K562 (cell line): ENCODE measurements at regions not wholly inside any gene's neighbourhood (a gene's known extent, or its start where the extent isn't known, plus 50 kb on each side); places are given as distances from the start of the nearest gene placed in this dataset.

Source experiments
- ATAC-seq: fragments of 200-7000 bp; cut with Tn5 transposase; 3 replicates; pipeline ENCODE4 v1.9.1; 2020; ENCODE audit warnings: moderate library complexity
- BruUV-seq: library from RNA; stranded (reverse); fragments of 400-500 nt; replicated peaks from 2 replicates; lab custom pipeline; 2021; lab: Mats Ljungman, UMichigan
- CTCF ChIA-PET: fragments of 300-600 bp; formaldehyde crosslinking; extraction: SDS; loops from one replicate; lab custom pipeline; 2021; ENCODE audit warnings: low intra/inter-chr PET ratio; lab: Yijun Ruan, JAX
- POLR2A ChIA-PET: fragments of 300-600, 350-650 bp; sonication (Branson Sonifier 250); formaldehyde crosslinking; extraction: SDS; loops from one replicate; lab custom pipeline; 2021; ENCODE audit warnings: antibody characterized with exemption, inconsistent platforms; lab: Yijun Ruan, JAX
- DNase-seq, 4 experiments: peaks; one replicate each; pipeline versions ENCODE4 v3.0.0 to v3.0.0-alpha.2; 2011 to 2018; ENCODE audit warnings: low spot score in 3 of 4, mixed read lengths in 3 of 4; ENCODE audit errors: extremely low read depth in 1 of 4
- FAIRE-seq: peaks from 2 replicates; lab custom pipeline; 2011; peaks lifted over from hg19 to GRCh38; lab: Jason Lieb, UNC
- H2AFZ ChIP-seq: 2 replicates; pipeline ENCODE4 v1.6.0; 2011; ENCODE audit warnings: low read depth, low read length, control low read depth, inconsistent platforms
- H3K27ac ChIP-seq: fragments of 200-600 bp; 3 replicates; pipeline ENCODE4 v1.8.0; 2011; ENCODE audit warnings: low read depth, mild to moderate bottlenecking, control low read depth, inconsistent platforms, low read length, moderate library complexity, mixed read lengths; ENCODE audit errors: extremely low read depth
- H3K27me3 ChIP-seq, 2 experiments: fragments of 300-600 bp in 1 of 2; 2 replicates in 1 of 2; 3 replicates in 1 of 2; pipeline versions ENCODE4 v1.6.0 to v1.8.0; 2011; ENCODE audit warnings: inconsistent platforms in 2 of 2, low read length in 2 of 2, mild to moderate bottlenecking in 1 of 2, mixed read lengths in 1 of 2, moderate library complexity in 1 of 2; ENCODE audit not compliant: control insufficient read depth in 2 of 2, insufficient read depth in 2 of 2
- H3K36me3 ChIP-seq: fragments of 300-600 bp; 3 replicates; pipeline ENCODE4 v1.8.0; 2011; ENCODE audit warnings: mild to moderate bottlenecking, low read length, inconsistent platforms; ENCODE audit not compliant: control insufficient read depth, insufficient read depth
- H3K4me1 ChIP-seq, 2 experiments: fragments of 200-600 bp in 1 of 2; replicated peaks in 1 of 2; 2 replicates in 1 of 2; 3 replicates in 1 of 2; pipeline versions ENCODE4 v1.5.1 to v1.8.0; 2011; ENCODE audit warnings: inconsistent platforms in 2 of 2, low read length in 2 of 2, mild to moderate bottlenecking in 1 of 2, mixed read lengths in 1 of 2, moderate library complexity in 1 of 2; ENCODE audit not compliant: control insufficient read depth in 2 of 2, insufficient read depth in 2 of 2
- H3K4me2 ChIP-seq: 2 replicates; pipeline ENCODE4 v1.6.1; 2011; ENCODE audit warnings: low read length, control low read depth, inconsistent platforms, mixed read lengths; ENCODE audit not compliant: insufficient read depth
- H3K4me3 ChIP-seq: fragments of 200-600 bp; sonication (generic), shearing (Covaris generic); 2 replicates; pipeline ENCODE4 v1.5.1; 2016; ENCODE audit warnings: control low read depth, inconsistent platforms
- H3K79me2 ChIP-seq: fragments of 200-600 bp; 3 replicates; pipeline ENCODE4 v1.8.0; 2011; ENCODE audit warnings: low read length, inconsistent platforms; ENCODE audit not compliant: control insufficient read depth, insufficient read depth
- H3K9ac ChIP-seq, 2 experiments: 2 replicates each; pipeline versions ENCODE4 v1.6.0 to v1.6.1; 2011; ENCODE audit warnings: low read depth in 2 of 2, low read length in 2 of 2, control low read depth in 1 of 2, inconsistent platforms in 1 of 2, mild to moderate bottlenecking in 1 of 2, mixed read lengths in 1 of 2; ENCODE audit not compliant: insufficient read depth in 1 of 2
- H3K9me1 ChIP-seq: one replicate; pipeline ENCODE4 v1.6.0; 2011; ENCODE audit warnings: inconsistent platforms, mild to moderate bottlenecking, low read length, moderate library complexity; ENCODE audit not compliant: control insufficient read depth, insufficient read depth
- H3K9me3 ChIP-seq: replicated peaks from 2 replicates; pipeline ENCODE4 v1.5.1; 2011; ENCODE audit warnings: low read depth, low read length, inconsistent platforms; ENCODE audit not compliant: control insufficient read depth, insufficient read depth
- H4K20me1 ChIP-seq: replicated peaks from 2 replicates; pipeline ENCODE4 v1.6.1; 2011; ENCODE audit warnings: low read length, inconsistent platforms, mixed read lengths; ENCODE audit not compliant: control insufficient read depth, insufficient read depth
- BACH1 ChIP-seq: fragments of 200-800 bp; sonication (Bioruptor generic); IDR thresholded peaks from 2 replicates; pipeline ENCODE4 v1.6.1; 2016; ENCODE audit warnings: missing genetic modification characterization, missing compliant biosample characterization
- DIDO1 ChIP-seq: fragments of 450-650 bp; IDR thresholded peaks from 2 replicates; pipeline ENCODE4 v1.6.1; 2016; ENCODE audit warnings: low read depth, missing biosample characterization, missing genetic modification characterization
- HIVEP1 ChIP-seq: fragments of 250-450 bp; sonication (Bioruptor Pico); IDR thresholded peaks from 2 replicates; pipeline ENCODE4 v1.4.0; 2020; ENCODE audit warnings: mild to moderate bottlenecking
- LARP7 ChIP-seq: fragments of 450-650 bp; IDR thresholded peaks from 2 replicates; pipeline ENCODE4 v1.6.1; 2016
- RBM25 ChIP-seq: fragments of 200-400 bp; formaldehyde crosslinking; IDR thresholded peaks from 2 replicates; pipeline ENCODE4 v1.6.1; 2018; ENCODE audit warnings: low read length, low read depth, moderate library complexity; ENCODE audit not compliant: severe bottlenecking
- SMARCA5 ChIP-seq: fragments of 450-650 bp; IDR thresholded peaks from 2 replicates; pipeline ENCODE4 v1.6.1; 2016
- WHSC1 ChIP-seq: IDR thresholded peaks from one replicate; pipeline ENCODE4 v1.6.1; 2012; ENCODE audit warnings: low read length, control low read depth, inconsistent platforms
- ZFP36 ChIP-seq: fragments of 150-350 bp; IDR thresholded peaks from 2 replicates; pipeline ENCODE4 v1.6.1; 2018; ENCODE audit warnings: low read length, low read depth; ENCODE audit not compliant: partially characterized antibody
- WGBS: fragments of 100-300 bp; shearing (Covaris generic); methylation state at CpG from one replicate; pipeline ENCODE4 v1.1.6; 2016; ENCODE audit warnings: low coverage, mixed read lengths; ENCODE audit not compliant: insufficient coverage; ENCODE audit errors: missing lambda C conversion rate; 5-methylcytosine and 5-hydroxymethylcytosine counted together
- in situ Hi-C: fragments of 300-500 bp; cut with MboI; formaldehyde crosslinking; loops from 4 replicates; pipeline ENCODE4 v1.15.0; 2018; ENCODE audit warnings: inconsistent platforms, mixed read lengths
- intact Hi-C: fragments of 100-400 bp; cut with micrococcal nuclease; formaldehyde crosslinking; loops from 2 replicates; pipeline ENCODE4 v1.14.2; 2022
- TF ChIP-seq, protein P1 (sequence below): fragments of 450-650 bp; IDR thresholded peaks from 2 replicates; pipeline ENCODE4 v1.6.1; 2016; ENCODE audit warnings: borderline replicate concordance
- TF ChIP-seq, protein P2 (sequence below): sonication (generic); formaldehyde crosslinking; IDR thresholded peaks from 2 replicates; pipeline ENCODE4 v1.8.1; 2023; ENCODE audit warnings: mild to moderate bottlenecking, missing genetic modification reagents
- TF ChIP-seq, protein P3 (sequence below): IDR thresholded peaks from 2 replicates; pipeline ENCODE4 v1.6.1; 2011; ENCODE audit warnings: borderline replicate concordance, low read depth, mild to moderate bottlenecking, moderate library complexity, low read length; ENCODE audit not compliant: insufficient read depth, poor library complexity, severe bottlenecking

DNA sequence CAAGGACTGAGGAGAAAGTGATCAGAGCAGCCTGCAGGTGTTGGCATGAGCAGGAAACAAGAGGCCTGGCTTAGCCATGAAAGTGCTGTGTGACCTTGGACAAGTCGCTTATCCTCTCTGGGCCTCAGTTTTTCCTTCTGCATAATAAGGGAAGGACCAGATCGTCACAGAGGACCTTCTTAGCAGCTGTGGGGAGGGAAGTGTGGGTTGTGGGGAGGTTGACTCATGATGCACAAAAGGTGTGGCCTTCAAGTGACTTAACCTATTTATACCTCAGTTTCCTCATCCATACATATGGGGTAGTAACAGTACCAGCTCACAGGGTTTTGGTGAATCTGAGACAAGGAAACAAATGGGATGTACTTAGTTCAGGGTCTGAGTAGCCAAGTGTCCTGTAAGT is 658.8 kb downstream of the MATN1 start:
- intact Hi-C loops (no loop called here), in situ Hi-C loops (no loop called here)
- no peaks in the 10 kb centered on the region for H3K36me3 ChIP-seq
- CTCF ChIA-PET, result no interaction called here
- H4K20me1 ChIP-seq, result peaks cover 9% of the 10 kb centered on the region; the same call in 1 of the 2 replicates
- H3K27ac ChIP-seq, result no peak overlapping the region
- H3K27me3 ChIP-seq, result peaks cover 0 to 7% of the 10 kb centered on the region in 2 experiments; a peak in 2 of 5 replicates
- BruUV-seq, result no TSS peak
- POLR2A ChIA-PET, result interaction anchor here (0.7 kb wide), 1 partner anchor 8 kb away, joined by 4 read pairs; no protein-coding TSS in a partner anchor
- FAIRE-seq, result no peak
- no peaks in the 10 kb centered on the region for H3K9me3 ChIP-seq
- H3K4me1 ChIP-seq, result no peaks in the 10 kb centered on the region
- 0% methylated on average over 2 of the region's 2 CpGs for WGBS
- no peak overlapping the region for H2AFZ ChIP-seq
- no peaks in the 10 kb centered on the region for H3K79me2 ChIP-seq
- no peak overlapping the region for H3K4me2 ChIP-seq
- TF ChIP-seq, protein P1, sequence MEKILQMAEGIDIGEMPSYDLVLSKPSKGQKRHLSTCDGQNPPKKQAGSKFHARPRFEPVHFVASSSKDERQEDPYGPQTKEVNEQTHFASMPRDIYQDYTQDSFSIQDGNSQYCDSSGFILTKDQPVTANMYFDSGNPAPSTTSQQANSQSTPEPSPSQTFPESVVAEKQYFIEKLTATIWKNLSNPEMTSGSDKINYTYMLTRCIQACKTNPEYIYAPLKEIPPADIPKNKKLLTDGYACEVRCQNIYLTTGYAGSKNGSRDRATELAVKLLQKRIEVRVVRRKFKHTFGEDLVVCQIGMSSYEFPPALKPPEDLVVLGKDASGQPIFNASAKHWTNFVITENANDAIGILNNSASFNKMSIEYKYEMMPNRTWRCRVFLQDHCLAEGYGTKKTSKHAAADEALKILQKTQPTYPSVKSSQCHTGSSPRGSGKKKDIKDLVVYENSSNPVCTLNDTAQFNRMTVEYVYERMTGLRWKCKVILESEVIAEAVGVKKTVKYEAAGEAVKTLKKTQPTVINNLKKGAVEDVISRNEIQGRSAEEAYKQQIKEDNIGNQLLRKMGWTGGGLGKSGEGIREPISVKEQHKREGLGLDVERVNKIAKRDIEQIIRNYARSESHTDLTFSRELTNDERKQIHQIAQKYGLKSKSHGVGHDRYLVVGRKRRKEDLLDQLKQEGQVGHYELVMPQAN, result no peak
- TF ChIP-seq LARP7 (no peak), RBM25 (peak; percentile 29), SMARCA5 (no peak), BACH1 (tag) (no peak), HIVEP1 (CRISPR knock-in tag) (no peak), DIDO1 (tag) (no peak), ZFP36 (peak; percentile 46), WHSC1 (no peak)
- TF ChIP-seq, protein P2, sequence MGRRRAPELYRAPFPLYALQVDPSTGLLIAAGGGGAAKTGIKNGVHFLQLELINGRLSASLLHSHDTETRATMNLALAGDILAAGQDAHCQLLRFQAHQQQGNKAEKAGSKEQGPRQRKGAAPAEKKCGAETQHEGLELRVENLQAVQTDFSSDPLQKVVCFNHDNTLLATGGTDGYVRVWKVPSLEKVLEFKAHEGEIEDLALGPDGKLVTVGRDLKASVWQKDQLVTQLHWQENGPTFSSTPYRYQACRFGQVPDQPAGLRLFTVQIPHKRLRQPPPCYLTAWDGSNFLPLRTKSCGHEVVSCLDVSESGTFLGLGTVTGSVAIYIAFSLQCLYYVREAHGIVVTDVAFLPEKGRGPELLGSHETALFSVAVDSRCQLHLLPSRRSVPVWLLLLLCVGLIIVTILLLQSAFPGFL (CRISPR knock-in tag), result no peak
- TF ChIP-seq, protein P3, sequence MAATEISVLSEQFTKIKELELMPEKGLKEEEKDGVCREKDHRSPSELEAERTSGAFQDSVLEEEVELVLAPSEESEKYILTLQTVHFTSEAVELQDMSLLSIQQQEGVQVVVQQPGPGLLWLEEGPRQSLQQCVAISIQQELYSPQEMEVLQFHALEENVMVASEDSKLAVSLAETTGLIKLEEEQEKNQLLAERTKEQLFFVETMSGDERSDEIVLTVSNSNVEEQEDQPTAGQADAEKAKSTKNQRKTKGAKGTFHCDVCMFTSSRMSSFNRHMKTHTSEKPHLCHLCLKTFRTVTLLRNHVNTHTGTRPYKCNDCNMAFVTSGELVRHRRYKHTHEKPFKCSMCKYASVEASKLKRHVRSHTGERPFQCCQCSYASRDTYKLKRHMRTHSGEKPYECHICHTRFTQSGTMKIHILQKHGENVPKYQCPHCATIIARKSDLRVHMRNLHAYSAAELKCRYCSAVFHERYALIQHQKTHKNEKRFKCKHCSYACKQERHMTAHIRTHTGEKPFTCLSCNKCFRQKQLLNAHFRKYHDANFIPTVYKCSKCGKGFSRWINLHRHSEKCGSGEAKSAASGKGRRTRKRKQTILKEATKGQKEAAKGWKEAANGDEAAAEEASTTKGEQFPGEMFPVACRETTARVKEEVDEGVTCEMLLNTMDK, result no peak
- H3K9ac ChIP-seq, result no peak overlapping the region
- no peaks in the 10 kb centered on the region for H3K9me1 ChIP-seq
- no peak overlapping the region for H3K4me3 ChIP-seq
- no peak for DNase-seq
- ATAC-seq, result no peak
